ENCODE measurements at regions not wholly inside any gene's neighbourhood (a gene's known extent, or its start where the extent isn't known, plus 50 kb on each side); places are given as distances from the start of the nearest gene placed in this dataset.
A peak's percentile ranks its signal among the peaks of the same experiment; 100 is the strongest.

DNA sequence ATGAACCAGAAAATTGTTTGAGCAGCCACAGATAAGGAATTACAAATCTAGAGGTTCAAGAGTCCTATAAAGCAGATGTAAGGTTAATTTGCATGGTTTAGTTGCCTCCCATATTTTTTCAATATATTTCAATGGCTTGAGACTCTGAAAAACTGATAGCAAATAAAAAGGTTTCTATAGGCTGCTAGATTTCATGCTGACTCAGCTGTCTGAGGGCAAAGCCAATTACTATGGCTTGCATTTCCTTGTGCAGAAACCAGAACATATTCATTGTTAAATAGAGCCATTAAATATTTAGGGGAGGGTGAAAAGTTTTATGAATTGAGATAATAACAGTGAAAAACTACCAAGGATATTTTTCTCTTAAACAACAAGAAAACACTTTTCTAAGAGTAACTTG lies 278.1 kb upstream of the CADM2 start:
- DNase-seq, result no peak

- no peak for DNase-seq
Observed at GRCh38 chr3:84683493-84683892, 275.3 kb upstream of the CADM2 start.

- no peak for DNase-seq
Observed at GRCh38 chr3:84685467-84685866, 273.3 kb upstream of the CADM2 start.

DNA sequence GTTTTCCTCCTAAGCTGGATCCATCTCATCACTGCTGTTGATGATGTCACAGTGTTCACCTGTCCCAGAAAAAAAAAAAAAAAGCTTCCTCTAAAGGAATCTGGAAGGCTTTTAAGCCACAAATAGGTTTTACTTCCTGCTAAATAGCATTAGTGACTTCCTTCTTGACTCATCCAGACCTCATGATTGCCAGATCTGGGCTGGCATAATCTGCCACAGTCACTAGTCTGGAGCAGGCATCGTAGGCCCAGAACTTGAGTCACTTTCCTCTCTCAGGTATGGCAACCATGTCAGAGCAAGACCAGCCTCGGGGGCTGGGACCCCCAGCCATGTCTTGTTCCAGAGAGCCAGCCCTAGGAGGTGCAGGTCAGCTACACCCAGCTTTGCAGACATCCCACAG lies 266.5 kb upstream of the CADM2 start:
- DNase-seq, result no peak

GRCh38 chr3:84710288-84710687 lies 248.5 kb upstream of the CADM2 start:
- peak; percentile 44 for DNase-seq

GRCh38 chr3:84717894-84718293 lies 240.9 kb upstream of the CADM2 start:
- no peak for DNase-seq

GRCh38 chr3:84724877-84725276 lies 233.9 kb upstream of the CADM2 start:
- peak; percentile 18 for DNase-seq

- DNase-seq, result no peak
Observed at GRCh38 chr3:84727616-84728015, 231.2 kb upstream of the CADM2 start.

DNA sequence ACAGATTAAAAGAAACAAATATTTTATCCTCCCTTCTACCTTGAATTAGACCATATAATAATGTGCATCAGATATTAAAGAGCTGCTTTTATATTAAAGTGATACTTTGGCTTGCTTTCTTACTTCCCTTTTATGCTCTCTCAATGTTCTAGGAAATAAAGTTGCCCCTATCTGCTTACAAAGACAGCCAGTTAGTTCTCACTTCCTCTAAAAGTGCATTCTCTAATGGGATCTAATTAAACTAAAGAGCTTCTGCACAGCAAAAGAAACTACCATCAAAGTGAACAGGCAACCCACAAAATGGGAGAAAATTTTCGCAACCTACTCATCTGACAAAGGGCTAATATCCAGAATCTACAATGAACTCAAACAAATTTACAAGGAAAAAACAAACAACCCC lies 224.1 kb upstream of the CADM2 start:
- peak; percentile 26 for DNase-seq

DNA sequence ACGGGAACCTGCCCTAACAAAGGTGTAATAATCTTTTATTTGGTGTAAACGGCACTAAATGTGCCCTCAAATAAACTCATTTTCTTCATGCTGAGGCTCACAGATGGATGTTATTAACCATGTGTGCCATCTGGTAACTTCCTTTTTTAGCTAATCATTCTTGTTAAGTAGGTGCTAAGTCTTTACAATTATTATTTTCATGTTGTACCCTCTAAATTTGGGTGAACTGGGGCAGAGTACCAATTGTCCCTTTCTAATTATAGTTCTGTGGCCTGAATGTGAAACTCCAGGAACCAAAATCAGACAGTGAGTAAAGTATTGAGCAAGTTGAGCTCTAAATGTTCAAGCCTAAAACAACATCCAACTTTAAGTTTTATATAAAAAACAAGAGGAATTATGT lies 220.7 kb upstream of the CADM2 start:
- DNase-seq, result no peak

DNA sequence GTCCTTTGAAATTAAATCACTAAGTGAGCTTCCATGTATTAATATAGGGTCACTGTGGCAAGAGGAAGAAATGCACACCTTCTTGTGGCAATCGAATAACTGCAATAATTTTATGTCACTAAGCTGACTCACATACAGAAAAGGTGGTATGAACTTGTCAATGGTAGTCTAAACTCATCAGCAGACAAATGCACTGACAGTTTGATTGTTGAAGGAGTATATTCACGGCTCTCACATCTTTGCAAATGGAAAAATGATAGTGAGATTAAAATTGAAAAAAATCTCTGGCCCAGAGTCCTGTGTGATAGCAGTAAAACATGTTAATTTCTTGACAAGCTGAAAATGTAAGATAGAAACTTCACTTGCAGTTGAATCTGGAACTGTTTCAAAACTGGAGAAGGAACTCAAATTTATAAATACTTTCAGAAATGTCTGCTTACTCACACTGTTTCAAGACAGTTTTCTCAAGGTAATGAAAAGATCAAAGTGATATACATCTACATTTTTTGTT lies 215.8 kb upstream of the CADM2 start:
- DNase-seq, result no peak

DNA sequence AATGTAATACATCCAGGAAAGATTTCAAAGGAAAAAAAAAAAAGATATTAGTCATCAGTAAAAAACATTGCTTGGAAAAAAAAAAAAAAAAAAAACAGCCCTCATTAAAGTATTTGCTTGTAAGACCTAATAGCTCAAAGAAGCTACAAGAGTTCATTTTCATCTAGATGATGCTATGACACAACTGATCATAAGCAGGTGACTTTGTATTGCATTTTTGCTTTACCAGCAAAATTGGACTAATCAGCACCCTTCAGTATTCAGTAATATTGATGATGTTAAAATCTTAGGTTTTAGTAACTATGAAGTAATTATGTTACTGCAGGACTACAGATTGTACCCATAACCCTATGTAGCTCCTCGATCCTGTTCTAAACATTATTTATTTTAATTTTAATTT lies 214.7 kb upstream of the CADM2 start:
- no peak for DNase-seq

- no peak for DNase-seq
Observed at GRCh38 chr3:84755860-84756259, 202.9 kb upstream of the CADM2 start.

DNA sequence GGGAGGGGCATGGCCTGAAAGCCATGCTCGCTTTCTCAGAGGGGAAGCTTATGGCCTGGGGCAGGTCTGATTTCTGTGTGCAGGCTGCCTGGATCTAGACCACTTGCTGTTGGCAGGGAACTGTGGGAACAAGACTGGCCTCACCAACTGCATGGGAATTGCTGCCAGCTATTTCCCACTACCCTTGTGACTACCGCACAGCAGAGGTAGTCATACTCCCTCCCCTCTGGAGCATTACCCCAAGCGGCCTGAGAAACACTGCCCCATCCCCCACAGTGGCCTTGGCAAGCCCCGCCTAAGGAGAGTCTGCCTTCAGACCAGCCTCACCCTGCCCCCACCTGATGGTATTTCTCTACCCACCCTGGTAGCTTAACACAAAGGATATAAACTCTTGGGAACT lies 199.4 kb upstream of the CADM2 start:
- DNase-seq, result no peak

DNA sequence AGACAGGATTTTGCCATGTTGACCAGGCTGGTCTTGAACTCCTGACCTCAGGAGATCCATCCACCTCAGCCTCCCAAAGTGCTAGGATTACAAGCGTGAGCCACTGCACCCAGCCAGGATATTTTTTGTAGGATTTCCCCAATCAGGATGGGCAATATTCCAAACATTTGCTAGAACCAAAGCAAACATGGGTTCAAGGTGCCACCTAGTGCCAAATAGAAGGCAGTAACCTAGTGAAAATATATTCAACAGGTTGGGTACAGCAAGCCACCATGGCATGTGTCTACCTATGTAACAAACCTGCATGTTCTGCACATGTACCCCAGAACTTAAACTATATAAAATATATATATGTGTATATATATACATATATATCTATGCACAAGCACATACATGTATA lies 185.9 kb upstream of the CADM2 start:
- no peak for DNase-seq

DNA sequence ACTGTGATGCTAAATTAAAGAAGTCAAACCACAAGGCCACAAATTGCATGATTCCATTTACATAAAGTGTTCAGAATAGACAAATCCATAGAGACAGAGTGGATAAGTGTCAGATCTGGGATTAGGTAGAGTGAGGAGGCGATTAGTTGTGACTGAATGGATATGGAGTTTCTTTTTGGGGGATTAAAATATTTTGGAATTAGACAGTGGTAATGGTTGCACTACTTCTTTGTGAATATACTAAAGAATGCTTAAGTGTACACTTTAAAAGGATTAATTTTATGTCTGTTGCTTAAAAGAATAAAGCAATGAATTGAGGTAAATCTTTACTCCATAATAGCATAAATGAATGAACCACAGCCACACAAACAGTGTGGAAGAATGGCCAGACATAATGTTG lies 175.5 kb upstream of the CADM2 start:
- DNase-seq, result no peak

DNA sequence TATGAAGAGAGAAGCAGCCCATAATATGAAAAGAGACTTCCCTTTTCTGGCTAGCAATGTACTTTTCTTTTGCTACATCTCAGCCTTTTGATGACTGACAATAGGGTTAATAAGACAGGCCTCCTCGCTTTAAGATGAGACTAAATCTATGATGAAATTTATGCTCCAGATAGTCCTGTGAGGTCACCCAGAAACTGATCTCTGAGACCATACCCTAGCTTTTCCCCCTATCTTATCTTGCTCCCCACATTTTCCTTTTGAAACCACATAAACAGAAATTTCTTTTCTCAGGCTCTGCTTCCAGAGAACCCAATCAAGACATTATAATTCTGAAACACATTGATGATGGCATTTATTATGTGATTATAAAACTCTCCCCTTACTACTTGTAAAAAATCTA lies 168.8 kb upstream of the CADM2 start:
- peak; percentile 74 for DNase-seq

DNA sequence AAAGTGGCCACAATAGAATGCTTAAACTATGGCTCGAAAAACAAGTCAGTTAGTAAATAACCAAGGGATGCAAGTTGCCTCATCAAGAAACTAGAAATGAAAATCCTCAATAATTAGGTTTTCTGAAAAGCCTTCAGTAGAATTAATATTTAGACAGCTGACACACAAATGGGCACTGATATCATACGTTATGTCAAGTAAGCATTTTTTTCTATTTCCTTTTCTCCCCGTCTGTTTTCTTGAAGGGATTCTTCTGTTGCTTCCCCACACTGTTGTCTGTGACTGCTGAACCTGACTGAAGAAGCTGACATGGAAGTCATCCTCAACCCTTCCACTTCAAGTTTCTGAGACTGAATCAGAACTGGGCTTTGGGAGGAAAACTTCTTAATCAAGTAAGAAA lies 151.8 kb upstream of the CADM2 start:
- no peak for DNase-seq

DNA sequence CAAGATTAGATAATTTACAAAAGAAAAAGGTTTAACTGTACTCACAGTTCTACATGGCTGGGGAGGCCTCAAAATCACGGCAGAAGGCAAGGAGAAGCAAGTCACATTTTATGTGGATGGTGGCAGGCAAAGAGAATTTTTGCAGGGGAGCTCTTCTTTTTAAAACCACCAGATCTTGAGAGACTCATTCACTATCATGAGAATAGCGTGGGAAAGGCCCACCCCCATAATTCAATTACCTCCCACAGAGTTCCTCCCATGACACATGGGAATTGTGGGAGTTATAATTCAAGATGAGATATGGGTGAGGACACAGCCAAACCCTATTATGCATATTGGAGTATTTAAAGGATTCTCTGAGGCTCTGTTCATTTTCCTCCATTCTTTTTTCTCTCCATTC lies 138.7 kb upstream of the CADM2 start:
- DNase-seq, result no peak

DNA sequence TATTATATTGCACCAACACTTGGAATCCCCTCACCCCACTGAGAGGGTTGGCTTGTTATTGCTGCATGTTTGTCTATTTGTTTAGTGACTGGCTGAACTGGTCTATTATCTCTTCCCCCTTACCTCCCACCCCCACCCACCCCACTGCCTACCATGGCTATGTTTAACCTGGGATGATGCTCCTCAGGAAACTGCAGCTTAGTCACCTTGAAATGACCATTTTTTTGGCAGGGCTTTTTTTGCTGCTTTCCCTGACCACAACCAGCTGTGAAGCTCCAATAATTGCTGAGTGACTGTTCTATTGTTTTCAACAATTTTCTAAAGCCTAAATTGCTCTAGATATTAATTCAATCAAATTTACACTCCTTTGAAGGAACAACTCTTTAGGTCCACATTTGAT lies 137.9 kb upstream of the CADM2 start:
- no peak for DNase-seq

GRCh38 chr3:84825817-84826216 lies 133.0 kb upstream of the CADM2 start:
- DNase-seq, result no peak

- no peak for DNase-seq
Observed at GRCh38 chr3:84830476-84830875, 128.3 kb upstream of the CADM2 start.

- DNase-seq, result no peak
Observed at GRCh38 chr3:84835366-84835765, 123.4 kb upstream of the CADM2 start.

DNA sequence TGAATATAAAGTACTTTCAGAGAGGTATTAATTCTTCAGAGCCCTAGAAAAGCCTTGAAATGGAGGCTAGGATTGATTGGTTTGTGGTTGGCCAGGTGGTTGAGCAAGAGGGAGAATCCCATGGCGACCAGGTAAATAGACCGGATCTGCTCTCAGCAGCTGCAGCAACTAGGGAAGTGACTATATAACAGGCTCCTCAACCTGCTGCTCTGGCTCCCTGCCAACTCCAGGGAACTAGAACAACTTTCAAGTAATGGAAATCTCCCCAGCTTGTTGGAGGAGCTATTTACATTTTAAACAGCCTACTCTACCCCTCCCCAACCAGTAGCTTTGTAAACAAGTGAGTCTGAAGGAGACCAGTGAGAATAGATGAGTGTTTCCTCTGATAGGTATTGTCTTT lies 121.8 kb upstream of the CADM2 start:
- peak; percentile 13 for DNase-seq

- no peak for DNase-seq
Observed at GRCh38 chr3:84877092-84877491, 81.7 kb upstream of the CADM2 start.

DNA sequence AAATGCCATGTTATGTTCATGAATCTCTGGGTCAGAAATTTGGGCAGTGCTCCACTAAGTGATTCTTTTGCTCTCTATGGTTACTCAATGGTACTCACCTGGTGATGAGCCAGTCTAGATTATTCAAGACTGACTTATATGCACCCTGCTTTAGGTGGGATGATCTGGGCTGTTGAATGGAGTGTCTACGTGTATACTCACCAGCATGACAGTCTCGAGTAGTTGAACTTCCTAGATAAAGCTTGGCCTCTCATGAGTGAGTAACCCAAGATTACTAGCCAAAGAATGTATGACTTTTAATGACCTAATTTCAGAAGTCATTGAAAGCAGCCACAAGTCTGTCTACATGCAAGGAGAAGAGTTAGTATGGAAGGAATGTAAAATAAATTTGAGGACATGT lies 77.5 kb upstream of the CADM2 start:
- DNase-seq, result no peak

Data from hematopoietic multipotent progenitor cell treated with erythropoietin and hydrocortisone succinate and interleukin-3 and kit ligand, for 4 days (in vitro differentiated cells).